ENCODE measurements at regions not wholly inside any gene's neighbourhood (a gene's known extent, or its start where the extent isn't known, plus 50 kb on each side); places are given as distances from the start of the nearest gene placed in this dataset.

DNA sequence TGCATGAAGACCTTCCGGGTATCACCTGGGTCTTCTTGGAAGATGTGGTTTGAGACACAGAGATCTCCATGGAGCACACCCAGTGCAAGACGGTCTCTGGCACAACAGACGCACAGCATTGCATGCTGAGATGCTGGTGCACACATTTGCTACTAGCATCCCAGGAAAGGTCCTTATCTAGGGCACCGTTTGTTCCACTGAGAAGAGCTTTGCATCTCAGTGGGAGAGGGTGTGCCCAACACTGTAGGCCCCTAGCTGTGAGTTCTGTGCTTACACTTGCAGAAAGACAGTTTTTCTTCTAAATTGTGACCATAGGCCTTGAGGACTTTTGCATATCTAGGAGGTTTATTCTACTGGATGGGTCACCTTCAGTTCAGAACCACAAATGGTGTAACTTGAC lies 554.1 kb downstream of the MATN1 start:
- Histone ChIP-seq H3K27ac (no peak overlapping the region), H3K27me3 (no peaks in the 10 kb centered on the region), H3K4me3 (replicated peaks in 1 of 3) (no peak overlapping the region), H3K4me1 (no peaks in the 10 kb centered on the region), H3K36me3 (no peaks in the 10 kb centered on the region), H3K9me3 (no peaks in the 10 kb centered on the region)
- WGBS, 2 donors = 63 to 72% methylated on average over 4 of the region's 4 CpGs
- TF ChIP-seq POLR2A (IDR thresholded peaks at IDR 0.05) (no peak), CTCF (IDR thresholded peaks at IDR 0.05) (no peak)
- intact Hi-C loops (cut with DNase I) = no loop called here
- no peak for DNase-seq

- H3K36me3 ChIP-seq = no peaks in the 10 kb centered on the region
- no peaks in the 10 kb centered on the region for H3K4me1 ChIP-seq
- H3K27me3 ChIP-seq = no peaks in the 10 kb centered on the region
- H3K9me3 ChIP-seq = no peaks in the 10 kb centered on the region
- DNase-seq = no peak
- H3K27ac ChIP-seq = no peak overlapping the region
- intact Hi-C loops (cut with DNase I) = no loop called here
- 56 to 57% methylated on average over 5 of the region's 5 CpGs for whole genome bisulfite sequencing, 2 donors
- no peak for TF ChIP-seq CTCF (IDR thresholded peaks at IDR 0.05)
- no peak for TF ChIP-seq POLR2A (IDR thresholded peaks at IDR 0.05)
- no peak overlapping the region for H3K4me3 ChIP-seq (replicated peaks in 1 of 3)
These were observed 557.2 kb downstream of the MATN1 start for GRCh38 chr1:30166174-30166573.

- Histone ChIP-seq H3K27me3 (no peaks in the 10 kb centered on the region), H3K4me1 (no peaks in the 10 kb centered on the region), H3K36me3 (no peaks in the 10 kb centered on the region), H3K9me3 (no peaks in the 10 kb centered on the region), H3K4me3 (replicated peaks in 1 of 3) (no peak overlapping the region), H3K27ac (no peak overlapping the region)
- TF ChIP-seq CTCF (IDR thresholded peaks at IDR 0.05) = no peak
- no peak for TF ChIP-seq POLR2A (IDR thresholded peaks at IDR 0.05)
- no peak for DNase-seq
- intact Hi-C loops (cut with DNase I) = no loop called here
- 63 to 69% methylated on average over 4 of the region's 4 CpGs for WGBS, 2 donors
These were observed 558.3 kb downstream of the MATN1 start for GRCh38 chr1:30165116-30165515.

- no peak for DNase-seq
- 63 to 70% methylated on average over 4 of the region's 4 CpGs for WGBS, 2 donors
- H3K9me3 ChIP-seq = no peaks in the 10 kb centered on the region
- H3K4me3 ChIP-seq (replicated peaks in 1 of 3) = no peak overlapping the region
- H3K36me3 ChIP-seq = no peaks in the 10 kb centered on the region
- no peak overlapping the region for H3K27ac ChIP-seq
- no peaks in the 10 kb centered on the region for H3K4me1 ChIP-seq
- TF ChIP-seq POLR2A (IDR thresholded peaks at IDR 0.05) (no peak), CTCF (IDR thresholded peaks at IDR 0.05) (no peak)
- H3K27me3 ChIP-seq = no peaks in the 10 kb centered on the region
- intact Hi-C loops (cut with DNase I) = no loop called here
These were observed 558.7 kb downstream of the MATN1 start for GRCh38 chr1:30164693-30165092.

- no peak for TF ChIP-seq CTCF (IDR thresholded peaks at IDR 0.05)
- no peak for TF ChIP-seq POLR2A (IDR thresholded peaks at IDR 0.05)
- no peaks in the 10 kb centered on the region for H3K27me3 ChIP-seq
- no peaks in the 10 kb centered on the region for H3K4me1 ChIP-seq
- no peak for DNase-seq
- no peaks in the 10 kb centered on the region for H3K9me3 ChIP-seq
- intact Hi-C loops (cut with DNase I) = no loop called here
- no peaks in the 10 kb centered on the region for H3K36me3 ChIP-seq
- no peak overlapping the region for H3K27ac ChIP-seq
- WGBS, 2 donors = 83 to 84% methylated on average over 2 of the region's 2 CpGs
- no peak overlapping the region for H3K4me3 ChIP-seq (replicated peaks in 1 of 3)
These were observed 560.8 kb downstream of the MATN1 start for GRCh38 chr1:30162565-30162964.

Data from thyroid gland (tissue), 4 donors.